Natural killer cell (primary cell): ENCODE measurements at regions not wholly inside any gene's neighbourhood (a gene's known extent, or its start where the extent isn't known, plus 50 kb on each side); places are given as distances from the start of the nearest gene placed in this dataset.
"Not testable (repeated sequence)": the region's sequence is repeated elsewhere in the genome, so short reads cannot be mapped to it uniquely, and the experiment has no call there.

Source experiments
- ATAC-seq, 3 donors: fragments of 150-1000 bp in 2 of 3; fragments of 200-7000 bp in 1 of 3; cut with Tn5 transposase; 1 replicate in 1 of 3; 2 replicates in 2 of 3; pipeline ENCODE4 v1.10.0; 2021; ENCODE audit warnings: mild to moderate bottlenecking in 2 of 3, moderate library complexity in 2 of 3
- DNase-seq, 2 donors: peaks; one replicate each; pipeline versions ENCODE4 v3.0.0 to v3.0.0-alpha.2; 2013 to 2021; ENCODE audit warnings: mixed read lengths in 1 of 2
- H3K27ac ChIP-seq: one replicate; pipeline ENCODE4 v1.5.1; 2013; ENCODE audit warnings: mild to moderate bottlenecking, low read length
- H3K27me3 ChIP-seq: one replicate; pipeline ENCODE4 v1.6.1; 2013; ENCODE audit warnings: low read length; ENCODE audit not compliant: control insufficient read depth, insufficient read depth
- H3K36me3 ChIP-seq: one replicate; pipeline ENCODE4 v1.6.1; 2013; ENCODE audit warnings: low read length; ENCODE audit not compliant: control insufficient read depth, insufficient read depth
- H3K4me1 ChIP-seq: one replicate; pipeline ENCODE4 v1.6.1; 2013; ENCODE audit warnings: low read length; ENCODE audit not compliant: control insufficient read depth, insufficient read depth
- H3K4me3 ChIP-seq: one replicate; pipeline ENCODE4 v1.5.1; 2013; ENCODE audit warnings: low read length
- H3K9me3 ChIP-seq: one replicate; pipeline ENCODE4 v1.6.1; 2013; ENCODE audit warnings: low read length; ENCODE audit not compliant: control insufficient read depth, insufficient read depth
- H3K27ac Mint-ChIP-seq, 2 donors: one replicate each; pipeline ENCODE4 v1.8.0; 2022; ENCODE audit warnings: mild to moderate bottlenecking in 2 of 2, mixed read lengths in 2 of 2, moderate library complexity in 1 of 2
- H3K27me3 Mint-ChIP-seq, 2 donors: one replicate each; pipeline ENCODE4 v1.8.0; 2022; ENCODE audit warnings: low read depth in 2 of 2, mixed read lengths in 2 of 2
- H3K36me3 Mint-ChIP-seq: one replicate; pipeline ENCODE4 v1.8.0; 2022; ENCODE audit warnings: mixed read lengths
- H3K4me1 Mint-ChIP-seq, 2 donors: one replicate each; pipeline ENCODE4 v1.8.0; 2022; ENCODE audit warnings: mixed read lengths in 2 of 2
- H3K4me3 Mint-ChIP-seq: one replicate; pipeline ENCODE4 v1.8.0; 2022; ENCODE audit warnings: mild to moderate bottlenecking, moderate library complexity, mixed read lengths
- H3K9me3 Mint-ChIP-seq, 2 donors: one replicate each; pipeline ENCODE4 v1.8.0; 2022; ENCODE audit warnings: mixed read lengths in 2 of 2
- CTCF ChIP-seq: fragments of 200-600 bp; IDR thresholded peaks from one replicate; pipeline ENCODE4 v1.8.0; 2022; ENCODE audit warnings: antibody characterized with exemption
- WGBS: methylation state at CpG from one replicate; pipeline ENCODE4 v1.1.7; 2013; ENCODE audit warnings: missing lambda C conversion rate; ENCODE audit not compliant: insufficient coverage; 5-methylcytosine and 5-hydroxymethylcytosine counted together
- intact Hi-C: fragments of 100-400 bp; cut with micrococcal nuclease; formaldehyde crosslinking; loops from one replicate; pipeline ENCODE4 v1.14.2; 2022

- Mint-ChIP-seq H3K27me3 (no peaks in the 10 kb centered on the region), H3K4me1 (no peaks in the 10 kb centered on the region), H3K4me3 (no peak overlapping the region), H3K9me3 (peaks cover 0 to 3% of the 10 kb centered on the region in 2 donors), H3K27ac (no peak overlapping the region), H3K36me3 (no peaks in the 10 kb centered on the region)
- no peaks in the 10 kb centered on the region for H3K27me3 ChIP-seq
- intact Hi-C loops: no loop called here
- 61% methylated on average over 11 of the region's 12 CpGs for WGBS
- no peak for TF ChIP-seq CTCF
- H3K36me3 ChIP-seq: no peaks in the 10 kb centered on the region
- DNase-seq (no peak), ATAC-seq (no peak)
- no peaks in the 10 kb centered on the region for H3K4me1 ChIP-seq
- H3K27ac ChIP-seq: no peak overlapping the region
- H3K4me3 ChIP-seq: no peak overlapping the region
- H3K9me3 ChIP-seq: no peaks in the 10 kb centered on the region
Observed at GRCh38 chr19:20271215-20271926, 104.4 kb downstream of the ZNF486 start.

GRCh38 chr19:20269461-20269860, 102.4 kb downstream of the ZNF486 start:
- no peaks in the 10 kb centered on the region for H3K4me1 Mint-ChIP-seq
- Histone ChIP-seq H3K9me3 (no peaks in the 10 kb centered on the region), H3K4me3 (no peak overlapping the region), H3K36me3 (no peaks in the 10 kb centered on the region), H3K27ac (no peak overlapping the region), H3K4me1 (no peaks in the 10 kb centered on the region), H3K27me3 (no peaks in the 10 kb centered on the region)
- H3K4me3 Mint-ChIP-seq: no peak overlapping the region
- H3K27me3 Mint-ChIP-seq: no peaks in the 10 kb centered on the region
- H3K27ac Mint-ChIP-seq: no peak overlapping the region
- 96% methylated on average over 5 of the region's 7 CpGs for WGBS
- no peak for TF ChIP-seq CTCF
- intact Hi-C loops: no loop called here
- H3K9me3 Mint-ChIP-seq: peaks cover 0 to 3% of the 10 kb centered on the region in 2 donors
- H3K36me3 Mint-ChIP-seq: no peaks in the 10 kb centered on the region
- DNase-seq (no peak), ATAC-seq (no peak)

- H3K4me1 ChIP-seq, H3K27ac Mint-ChIP-seq, DNase-seq, H3K9me3 ChIP-seq, H3K4me1 Mint-ChIP-seq, ATAC-seq, H3K27me3 ChIP-seq, H3K36me3 Mint-ChIP-seq, H3K27me3 Mint-ChIP-seq, H3K9me3 Mint-ChIP-seq, H3K4me3 ChIP-seq, intact Hi-C loops, H3K36me3 ChIP-seq, H3K27ac ChIP-seq, H3K4me3 Mint-ChIP-seq: not testable (repeated sequence)
Observed at GRCh38 chr19:20261513-20261912, 94.5 kb downstream of the ZNF486 start.

GRCh38 chr19:20260738-20261137, 93.7 kb downstream of the ZNF486 start:
- H3K27me3 ChIP-seq, H3K9me3 Mint-ChIP-seq, H3K36me3 Mint-ChIP-seq, DNase-seq, H3K36me3 ChIP-seq, H3K27ac Mint-ChIP-seq, H3K4me1 Mint-ChIP-seq, H3K4me3 Mint-ChIP-seq, H3K4me3 ChIP-seq, H3K27ac ChIP-seq, H3K27me3 Mint-ChIP-seq, intact Hi-C loops, H3K4me1 ChIP-seq, ATAC-seq, H3K9me3 ChIP-seq: not testable (repeated sequence)
- 70% methylated on average over 8 of the region's 8 CpGs for WGBS
